Astrocyte (in vitro differentiated cells and primary cell): ENCODE measurements at regions not wholly inside any gene's neighbourhood (a gene's known extent, or its start where the extent isn't known, plus 50 kb on each side); places are given as distances from the start of the nearest gene placed in this dataset.

ENCODE experiments used
- DNase-seq: peaks from one replicate; pipeline ENCODE4 v3.0.0-alpha.2; 2010; ENCODE audit warnings: low read depth
- FAIRE-seq: peaks from 2 replicates; lab custom pipeline; 2011; peaks lifted over from hg19 to GRCh38; lab: Jason Lieb, UNC
- H2AFZ ChIP-seq: 2 replicates; pipeline ENCODE4 v1.6.0; 2012; ENCODE audit warnings: low read depth, low read length, inconsistent platforms
- H3K27ac ChIP-seq: 2 replicates; pipeline ENCODE4 v1.5.1; 2011; ENCODE audit warnings: low read depth, low read length, inconsistent platforms
- H3K27me3 ChIP-seq: 2 replicates; pipeline ENCODE4 v1.6.0; 2011; ENCODE audit warnings: low read length, inconsistent platforms; ENCODE audit not compliant: insufficient read depth
- H3K36me3 ChIP-seq: 2 replicates; pipeline ENCODE4 v1.5.1; 2011; ENCODE audit warnings: low read length, inconsistent platforms; ENCODE audit not compliant: insufficient read depth
- H3K4me1 ChIP-seq: 2 replicates; pipeline ENCODE4 v1.5.1; 2011; ENCODE audit warnings: low read length, inconsistent platforms; ENCODE audit not compliant: insufficient read depth
- H3K4me2 ChIP-seq: 2 replicates; pipeline ENCODE4 v1.6.0; 2012; ENCODE audit warnings: low read length, inconsistent platforms
- H3K4me3 ChIP-seq: 2 replicates; pipeline ENCODE4 v1.5.1; 2011; ENCODE audit warnings: low read depth, mild to moderate bottlenecking, low read length, inconsistent platforms; ENCODE audit not compliant: insufficient read depth
- H3K79me2 ChIP-seq: 2 replicates; pipeline ENCODE4 v1.6.0; 2012; ENCODE audit warnings: mild to moderate bottlenecking, low read length, inconsistent platforms; ENCODE audit not compliant: insufficient read depth
- H3K9ac ChIP-seq: 2 replicates; pipeline ENCODE4 v1.6.0; 2012; ENCODE audit warnings: mild to moderate bottlenecking, low read length, inconsistent platforms
- H3K9me3 ChIP-seq: 2 replicates; pipeline ENCODE4 v1.5.1; 2012; ENCODE audit warnings: low read depth, mild to moderate bottlenecking, low read length, inconsistent platforms; ENCODE audit not compliant: insufficient read depth
- H4K20me1 ChIP-seq: 2 replicates; pipeline ENCODE4 v1.6.0; 2012; ENCODE audit warnings: low read length, inconsistent platforms; ENCODE audit not compliant: insufficient read depth
- H3K27ac Mint-ChIP-seq: one replicate; pipeline ENCODE4 v1.8.0; 2021; ENCODE audit warnings: mild to moderate bottlenecking, mixed read lengths; ENCODE audit not compliant: unreplicated experiment
- H3K27me3 Mint-ChIP-seq: one replicate; pipeline ENCODE4 v1.8.0; 2021; ENCODE audit warnings: low read depth, mixed read lengths; ENCODE audit not compliant: unreplicated experiment
- H3K36me3 Mint-ChIP-seq: one replicate; pipeline ENCODE4 v1.8.0; 2021; ENCODE audit warnings: low read depth, mixed read lengths; ENCODE audit not compliant: unreplicated experiment
- H3K4me1 Mint-ChIP-seq: one replicate; pipeline ENCODE4 v1.8.0; 2021; ENCODE audit warnings: low read depth, mixed read lengths; ENCODE audit not compliant: unreplicated experiment
- H3K4me3 Mint-ChIP-seq: one replicate; pipeline ENCODE4 v1.8.0; 2021; ENCODE audit warnings: mild to moderate bottlenecking, moderate library complexity, mixed read lengths; ENCODE audit not compliant: unreplicated experiment
- H3K9me3 Mint-ChIP-seq: one replicate; pipeline ENCODE4 v1.8.0; 2021; ENCODE audit warnings: mild to moderate bottlenecking, mixed read lengths; ENCODE audit not compliant: unreplicated experiment
- EZH2 ChIP-seq: IDR thresholded peaks from 2 replicates; pipeline ENCODE4 v1.6.1; 2012; ENCODE audit warnings: mild to moderate bottlenecking, low read length, inconsistent platforms; ENCODE audit not compliant: insufficient read depth
- TF ChIP-seq, protein P1 (sequence below): IDR thresholded peaks from 2 replicates; pipeline ENCODE4 v1.5.1; 2011; ENCODE audit warnings: low read depth, mild to moderate bottlenecking, inconsistent platforms, low read length, moderate library complexity; ENCODE audit not compliant: insufficient read depth

DNA sequence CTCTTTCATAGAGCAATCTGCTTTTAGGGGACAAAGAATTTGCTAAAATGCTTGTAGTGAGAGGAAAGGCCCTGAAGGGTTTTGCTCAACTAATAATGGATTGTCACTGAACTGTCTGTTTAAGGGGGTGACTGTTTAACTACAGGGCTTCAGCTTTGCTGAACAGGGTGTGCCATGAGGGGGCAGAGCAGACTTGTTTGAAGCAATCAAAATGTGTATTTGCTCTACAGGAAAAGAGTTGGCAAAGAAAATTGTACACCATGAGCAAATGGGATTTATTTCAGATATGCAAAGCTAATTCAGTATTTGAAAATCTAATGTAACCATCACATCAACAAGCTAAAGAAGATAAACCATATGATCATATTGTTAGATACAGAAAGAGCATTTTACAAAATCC lies 154.3 kb downstream of the GABRG2 start:
- FAIRE-seq (no peak), DNase-seq (no peak)
- H3K36me3 ChIP-seq, result no peaks in the 10 kb centered on the region
- no peak overlapping the region for H3K4me3 ChIP-seq
- no peak overlapping the region for H3K4me3 Mint-ChIP-seq
- H3K9me3 ChIP-seq, result no peaks in the 10 kb centered on the region
- TF ChIP-seq, protein P1, sequence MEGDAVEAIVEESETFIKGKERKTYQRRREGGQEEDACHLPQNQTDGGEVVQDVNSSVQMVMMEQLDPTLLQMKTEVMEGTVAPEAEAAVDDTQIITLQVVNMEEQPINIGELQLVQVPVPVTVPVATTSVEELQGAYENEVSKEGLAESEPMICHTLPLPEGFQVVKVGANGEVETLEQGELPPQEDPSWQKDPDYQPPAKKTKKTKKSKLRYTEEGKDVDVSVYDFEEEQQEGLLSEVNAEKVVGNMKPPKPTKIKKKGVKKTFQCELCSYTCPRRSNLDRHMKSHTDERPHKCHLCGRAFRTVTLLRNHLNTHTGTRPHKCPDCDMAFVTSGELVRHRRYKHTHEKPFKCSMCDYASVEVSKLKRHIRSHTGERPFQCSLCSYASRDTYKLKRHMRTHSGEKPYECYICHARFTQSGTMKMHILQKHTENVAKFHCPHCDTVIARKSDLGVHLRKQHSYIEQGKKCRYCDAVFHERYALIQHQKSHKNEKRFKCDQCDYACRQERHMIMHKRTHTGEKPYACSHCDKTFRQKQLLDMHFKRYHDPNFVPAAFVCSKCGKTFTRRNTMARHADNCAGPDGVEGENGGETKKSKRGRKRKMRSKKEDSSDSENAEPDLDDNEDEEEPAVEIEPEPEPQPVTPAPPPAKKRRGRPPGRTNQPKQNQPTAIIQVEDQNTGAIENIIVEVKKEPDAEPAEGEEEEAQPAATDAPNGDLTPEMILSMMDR, result no peak
- no peak for TF ChIP-seq EZH2
- no peaks in the 10 kb centered on the region for H3K36me3 Mint-ChIP-seq
- H3K4me1 ChIP-seq, result no peaks in the 10 kb centered on the region
- no peaks in the 10 kb centered on the region for H4K20me1 ChIP-seq
- peaks cover 7% of the 10 kb centered on the region for H3K4me1 Mint-ChIP-seq
- H3K27me3 Mint-ChIP-seq, result no peaks in the 10 kb centered on the region
- H3K27me3 ChIP-seq, result no peaks in the 10 kb centered on the region
- H3K27ac Mint-ChIP-seq, result no peak overlapping the region
- no peak overlapping the region for H2AFZ ChIP-seq
- no peak overlapping the region for H3K9ac ChIP-seq
- H3K4me2 ChIP-seq, result no peak overlapping the region
- no peak overlapping the region for H3K27ac ChIP-seq
- H3K79me2 ChIP-seq, result no peaks in the 10 kb centered on the region
- no peaks in the 10 kb centered on the region for H3K9me3 Mint-ChIP-seq

DNA sequence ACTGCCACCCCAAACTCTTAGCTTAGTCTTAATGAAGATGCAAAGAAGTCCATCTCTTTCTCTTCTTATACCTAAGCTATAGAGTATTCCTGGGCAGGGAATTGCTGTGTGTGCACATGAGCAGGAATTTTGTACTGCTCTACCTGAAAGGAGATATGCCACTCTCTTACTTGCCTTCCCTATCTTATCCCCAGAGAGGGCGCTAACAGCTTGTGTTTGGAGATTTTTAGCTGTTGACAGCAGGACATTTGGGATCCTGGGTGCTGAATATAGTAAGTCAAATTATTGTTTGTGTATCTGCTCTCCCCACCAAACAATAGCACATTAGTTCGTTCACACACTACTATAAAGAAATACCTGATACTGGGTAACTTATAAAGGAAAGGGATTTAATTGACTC lies 159.5 kb downstream of the GABRG2 start:
- no peak for FAIRE-seq
- H4K20me1 ChIP-seq, result no peaks in the 10 kb centered on the region

DNA sequence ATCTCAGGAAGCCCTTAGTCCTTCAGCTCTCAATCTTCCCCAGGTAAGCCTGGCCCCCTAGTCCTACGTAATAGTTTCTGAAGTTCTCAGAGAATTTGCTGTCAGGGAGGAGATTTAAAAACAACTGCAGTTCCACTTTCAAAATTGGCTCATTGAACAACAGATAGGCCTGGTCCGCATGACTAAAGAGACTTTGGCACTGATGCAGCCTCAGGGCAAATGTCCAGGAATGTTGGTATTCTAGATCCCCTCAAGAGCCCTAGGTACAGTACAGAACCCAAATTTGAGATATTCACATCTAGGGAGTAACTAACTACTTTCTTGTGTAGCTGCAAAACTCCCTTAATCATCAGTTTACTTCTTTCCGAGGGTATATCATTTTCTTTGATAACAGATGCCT lies 162.8 kb downstream of the GABRG2 start:
- TF ChIP-seq EZH2, result no peak
- TF ChIP-seq, protein P1, result no peak
- peaks cover 3% of the 10 kb centered on the region for H3K9me3 Mint-ChIP-seq
- FAIRE-seq (no peak), DNase-seq (no peak)
- Histone ChIP-seq H3K79me2 (no peaks in the 10 kb centered on the region), H3K9ac (no peak overlapping the region), H3K4me2 (no peak overlapping the region), H3K27me3 (no peaks in the 10 kb centered on the region), H2AFZ (no peak overlapping the region), H3K4me3 (no peak overlapping the region), H3K9me3 (peaks cover 4% of the 10 kb centered on the region), H3K4me1 (no peaks in the 10 kb centered on the region), H3K36me3 (no peaks in the 10 kb centered on the region), H4K20me1 (no peaks in the 10 kb centered on the region), H3K27ac (no peak overlapping the region)
- H3K4me1 Mint-ChIP-seq, result no peaks in the 10 kb centered on the region
- no peaks in the 10 kb centered on the region for H3K27me3 Mint-ChIP-seq
- H3K27ac Mint-ChIP-seq, result no peak overlapping the region
- no peak overlapping the region for H3K4me3 Mint-ChIP-seq
- H3K36me3 Mint-ChIP-seq, result no peaks in the 10 kb centered on the region

More for the DNA sequence above, 159.5 kb downstream of the GABRG2 start:
- H3K79me2 ChIP-seq, result no peaks in the 10 kb centered on the region
- H3K4me3 ChIP-seq, result no peak overlapping the region
- H3K4me2 ChIP-seq, result no peak overlapping the region
- H3K27me3 ChIP-seq, result no peaks in the 10 kb centered on the region
- Mint-ChIP-seq H3K4me1 (peaks cover 4% of the 10 kb centered on the region), H3K4me3 (no peak overlapping the region), H3K27ac (peak overlapping the region; percentile 29), H3K27me3 (no peaks in the 10 kb centered on the region), H3K9me3 (no peaks in the 10 kb centered on the region), H3K36me3 (no peaks in the 10 kb centered on the region)
- H3K9me3 ChIP-seq, result peaks cover 3% of the 10 kb centered on the region
- no peaks in the 10 kb centered on the region for H3K4me1 ChIP-seq
- no peak for DNase-seq
- no peak overlapping the region for H3K9ac ChIP-seq
- no peaks in the 10 kb centered on the region for H3K36me3 ChIP-seq
- no peak overlapping the region for H3K27ac ChIP-seq
- H2AFZ ChIP-seq, result no peak overlapping the region
- TF ChIP-seq, protein P1, result no peak
- TF ChIP-seq EZH2, result no peak
